Activated CD4-positive, alpha-beta T cell treated with anti-CD3 and anti-CD28 coated beads, Interleukin-2, amount 50 U/mL, for 16 hours (primary cell): ENCODE measurements at regions not wholly inside any gene's neighbourhood (a gene's known extent, or its start where the extent isn't known, plus 50 kb on each side); places are given as distances from the start of the nearest gene placed in this dataset.
"Not testable (repeated sequence)": the region's sequence is repeated elsewhere in the genome, so short reads cannot be mapped to it uniquely, and the experiment has no call there.

Experiments
- DNase-seq: peaks from one replicate; pipeline ENCODE4 v3.0.0-alpha.2; 2020

GRCh38 chr22:33139937-33140336, 81.8 kb upstream of the SYN3 start:
- no peak for DNase-seq

DNA sequence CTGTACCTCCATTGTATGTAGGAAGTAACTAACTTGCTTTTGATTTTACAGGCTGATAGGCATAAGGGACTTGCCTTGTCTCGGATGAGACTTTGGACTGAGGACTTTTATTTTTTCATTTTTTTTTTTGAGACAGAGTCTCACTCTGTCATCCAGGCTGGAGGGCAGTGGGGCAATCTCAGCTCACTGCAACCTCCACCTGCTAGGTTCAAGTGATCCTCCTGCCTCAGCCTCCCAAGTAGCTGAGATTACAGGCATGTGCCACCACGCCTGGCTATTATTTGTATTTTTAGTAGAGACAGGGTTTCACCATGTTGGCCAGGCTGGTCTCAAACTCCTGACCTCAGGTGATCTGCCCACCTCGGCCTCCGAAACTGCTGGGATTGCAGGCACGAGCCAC, 80.2 kb upstream of the SYN3 start:
- not testable (repeated sequence) for DNase-seq

DNA sequence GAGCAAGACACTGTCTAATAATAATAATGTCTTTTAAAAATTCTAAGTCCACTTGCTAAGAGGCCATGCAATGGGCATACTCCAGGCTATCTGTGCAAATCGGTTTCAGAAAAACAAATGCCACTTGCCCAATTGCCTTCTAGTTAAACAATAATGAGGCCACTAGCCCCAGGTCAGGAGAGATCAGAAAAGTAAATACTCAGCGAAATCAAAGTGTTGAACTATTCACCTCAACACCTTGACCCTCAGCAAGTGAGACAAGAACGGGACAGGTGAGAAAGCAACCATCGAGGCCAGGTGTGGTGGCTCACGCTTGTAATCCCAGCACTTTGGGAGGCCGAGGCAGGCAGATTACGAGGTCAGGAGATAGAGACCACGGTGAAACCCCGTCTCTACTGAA, 72.3 kb upstream of the SYN3 start:
- no peak for DNase-seq

DNA sequence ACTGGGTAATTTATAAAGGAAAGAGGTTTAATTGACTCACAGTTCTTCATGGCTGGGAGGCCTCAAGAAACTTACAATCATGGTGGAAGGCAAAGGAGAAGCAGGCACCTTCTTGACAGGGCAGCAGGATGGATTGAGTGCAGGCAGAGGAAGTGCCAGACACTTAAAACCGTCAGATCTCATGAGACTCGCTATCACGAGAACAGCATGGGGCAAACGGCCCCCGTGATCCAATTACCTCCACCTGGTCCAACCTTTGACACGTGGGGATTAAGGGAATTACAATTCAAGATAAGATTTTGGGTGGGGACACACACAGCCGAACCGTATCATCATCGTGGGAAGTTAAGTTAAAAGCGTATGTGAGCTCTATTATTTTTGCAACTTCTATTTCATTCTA, 71.4 kb upstream of the SYN3 start:
- DNase-seq = no peak

DNA sequence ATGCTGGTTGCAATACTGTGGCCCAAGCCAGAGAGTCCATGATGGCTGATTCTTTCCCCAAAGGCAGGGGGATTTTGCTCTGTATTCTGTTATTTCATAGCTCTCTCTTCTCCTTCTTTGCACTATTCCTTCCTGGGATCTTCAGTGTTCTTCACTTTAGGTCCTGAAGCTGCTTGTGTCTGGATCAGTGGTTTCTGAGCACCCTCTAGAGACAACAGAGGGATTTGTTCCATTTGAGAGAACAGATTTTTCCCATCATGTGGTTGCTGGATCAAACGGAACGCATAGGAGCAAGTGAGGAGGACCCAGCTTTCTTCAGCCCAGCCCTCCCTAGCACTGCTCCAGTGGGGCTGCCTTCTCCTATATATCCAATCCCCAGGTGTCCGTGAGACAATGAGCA, 68.7 kb upstream of the SYN3 start:
- DNase-seq = no peak

DNA sequence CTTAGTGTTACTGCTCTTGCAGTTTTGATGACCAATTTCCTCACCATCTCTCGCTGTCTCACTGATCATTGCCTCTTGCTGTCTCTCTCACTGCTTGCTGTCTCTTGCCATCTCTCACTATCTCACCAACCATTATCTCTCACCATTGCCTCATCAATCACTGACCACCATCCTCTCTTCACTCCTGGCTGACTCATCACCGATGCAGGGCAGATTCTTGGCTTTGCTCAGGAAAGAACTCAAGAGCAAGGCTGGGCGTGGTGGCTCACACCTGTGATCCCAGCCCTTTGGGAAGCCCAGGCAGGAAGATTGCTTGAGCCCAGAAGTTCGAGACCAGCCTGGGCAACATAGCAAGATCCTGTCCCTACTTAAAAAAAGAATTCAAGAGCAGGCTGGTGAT, 66.3 kb upstream of the SYN3 start:
- DNase-seq = no peak

DNA sequence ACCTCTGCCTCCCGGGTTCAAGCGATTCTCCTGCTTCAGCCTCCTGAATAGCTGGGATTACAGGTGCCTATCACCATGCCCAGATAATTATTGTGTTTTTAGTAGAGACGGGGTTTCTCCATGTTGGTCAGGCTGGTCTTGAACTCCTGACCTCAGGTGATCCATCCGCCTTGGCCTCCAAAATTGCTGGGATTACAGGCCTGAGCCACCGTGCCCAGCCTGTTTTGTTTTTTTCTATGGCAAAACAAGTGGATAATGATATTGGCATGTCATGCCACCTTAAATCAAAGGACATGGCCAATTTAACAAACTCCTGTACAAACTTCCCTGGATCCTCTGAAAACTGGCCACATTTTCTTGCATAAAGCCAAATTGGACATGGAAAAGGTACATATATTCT, 64.3 kb upstream of the SYN3 start:
- not testable (repeated sequence) for DNase-seq

- DNase-seq = no peak
Measured at GRCh38 chr22:33119044-33119443, 60.9 kb upstream of the SYN3 start.

- DNase-seq = no peak
Measured at GRCh38 chr22:33117821-33118220, 59.6 kb upstream of the SYN3 start.

- no peak for DNase-seq
Measured at GRCh38 chr22:33116841-33117547, 58.8 kb upstream of the SYN3 start.

DNA sequence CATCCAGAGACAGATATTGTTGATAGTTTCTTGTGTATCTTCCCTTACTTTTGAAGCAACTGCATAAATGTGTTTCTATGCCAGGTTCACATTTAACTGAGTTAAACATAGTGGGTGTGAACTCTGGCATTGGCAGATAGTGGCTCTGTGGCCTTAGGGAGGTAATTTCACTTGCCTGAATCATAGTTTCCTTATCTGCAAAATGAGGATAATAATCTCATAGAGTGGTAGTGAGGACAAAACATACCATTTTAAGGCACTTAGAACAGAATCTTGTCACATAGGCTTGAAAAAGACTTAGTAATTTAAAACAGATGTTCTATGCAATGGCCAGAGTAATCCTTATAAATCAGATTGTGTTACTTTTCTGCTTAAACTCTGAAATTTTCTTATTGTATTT, 56.4 kb upstream of the SYN3 start:
- no peak for DNase-seq

GRCh38 chr22:33112580-33112979, 54.4 kb upstream of the SYN3 start:
- DNase-seq = no peak

- no peak for DNase-seq
Measured at GRCh38 chr22:33111491-33111890, 53.3 kb upstream of the SYN3 start.

DNA sequence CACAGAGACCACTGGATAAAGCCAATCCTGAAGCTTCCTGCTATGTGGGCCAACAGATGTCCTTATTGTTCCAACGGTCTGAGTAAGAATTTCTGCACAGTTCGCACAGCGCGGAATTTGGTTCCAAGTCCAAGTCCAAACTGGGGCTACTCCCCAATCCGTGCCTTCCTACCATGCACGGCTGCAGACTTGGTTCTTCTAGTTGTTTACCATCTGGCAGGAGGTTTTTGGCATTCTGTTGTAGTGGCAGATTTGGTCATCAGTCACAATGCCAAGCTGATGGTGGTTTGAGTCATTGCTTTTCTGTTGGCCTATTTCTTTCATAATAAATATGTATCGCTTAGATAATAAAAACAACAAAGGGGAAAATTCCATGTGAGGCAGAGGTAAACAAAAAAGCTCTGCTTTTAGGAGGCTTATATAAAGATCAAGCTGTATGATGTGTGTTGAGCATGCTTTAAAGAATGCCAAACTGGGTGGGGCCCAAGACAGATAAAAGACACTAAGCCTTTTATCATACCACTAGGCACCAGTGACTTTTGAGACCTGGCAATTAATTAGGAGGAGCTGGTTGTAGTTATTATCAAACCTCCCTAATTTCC, 52.5 kb upstream of the SYN3 start:
- no peak for DNase-seq

DNA sequence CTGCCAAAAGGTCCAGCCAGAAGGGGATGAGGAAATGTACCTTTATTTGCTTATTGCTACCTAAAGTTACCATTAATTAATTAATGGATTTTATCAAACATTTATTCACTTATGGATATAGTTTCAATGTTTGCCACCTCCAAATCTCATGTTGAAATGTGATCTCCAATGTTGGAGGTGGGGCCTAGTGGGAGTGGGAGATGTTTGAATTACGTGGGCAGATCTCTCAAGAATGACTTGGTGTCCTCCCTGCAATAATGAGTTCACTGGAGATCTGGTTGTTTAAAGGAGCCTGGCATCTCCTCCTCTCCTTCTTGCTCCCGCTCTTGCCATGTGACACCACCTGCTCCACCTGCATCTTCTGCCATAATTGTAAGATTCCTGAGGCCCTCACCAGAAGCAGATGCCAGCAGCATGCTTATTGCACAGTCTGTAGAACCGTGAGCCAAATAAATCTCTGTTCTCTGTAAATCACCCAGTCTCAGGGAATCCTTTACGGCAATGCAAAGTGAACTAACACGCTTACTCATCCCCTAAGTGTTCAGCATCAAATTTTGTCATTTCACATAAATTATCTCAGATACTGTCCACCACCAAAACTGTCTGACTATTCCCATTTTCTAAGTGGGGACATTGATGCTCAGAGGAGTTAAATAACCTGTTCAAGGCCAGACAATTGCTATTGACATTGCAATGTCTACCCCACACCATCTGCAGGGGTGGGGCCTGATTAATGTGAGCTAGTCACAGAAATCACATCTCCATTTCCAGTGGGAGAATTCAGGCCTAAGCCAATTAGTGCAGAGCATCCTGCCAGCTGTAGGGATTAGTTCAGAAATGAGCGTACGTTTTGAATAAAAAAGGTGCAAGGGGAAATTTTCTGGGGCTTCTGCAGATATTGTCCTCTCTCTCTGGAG, 51.6 kb upstream of the SYN3 start:
- no peak for DNase-seq

DNA sequence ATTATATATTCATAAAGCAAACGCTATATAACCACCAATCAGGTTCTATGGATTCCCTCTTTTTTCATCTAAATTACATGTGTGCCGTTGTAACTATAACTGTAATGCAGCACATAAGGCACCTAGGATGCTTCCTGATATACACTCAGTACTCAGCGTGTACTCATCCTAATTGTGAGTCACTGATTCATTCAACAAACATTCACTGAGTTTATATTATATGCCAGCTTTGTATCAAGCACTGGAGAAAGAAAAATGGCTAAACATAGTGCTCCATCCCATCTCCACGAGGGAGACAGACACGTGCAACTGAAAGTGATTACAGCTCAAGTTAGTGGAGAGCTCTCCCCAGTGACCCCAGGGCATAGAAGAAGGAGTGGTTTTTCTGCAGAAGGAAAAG, 49.9 kb upstream of the SYN3 start:
- no peak for DNase-seq
